AG08396 (cell line): ENCODE measurements at regions not wholly inside any gene's neighbourhood (a gene's known extent, or its start where the extent isn't known, plus 50 kb on each side); places are given as distances from the start of the nearest gene placed in this dataset.

Experiments
- DNase-seq: peaks from one replicate; pipeline ENCODE4 v3.0.0; 2012; ENCODE audit warnings: low spot score, mixed read lengths

DNA sequence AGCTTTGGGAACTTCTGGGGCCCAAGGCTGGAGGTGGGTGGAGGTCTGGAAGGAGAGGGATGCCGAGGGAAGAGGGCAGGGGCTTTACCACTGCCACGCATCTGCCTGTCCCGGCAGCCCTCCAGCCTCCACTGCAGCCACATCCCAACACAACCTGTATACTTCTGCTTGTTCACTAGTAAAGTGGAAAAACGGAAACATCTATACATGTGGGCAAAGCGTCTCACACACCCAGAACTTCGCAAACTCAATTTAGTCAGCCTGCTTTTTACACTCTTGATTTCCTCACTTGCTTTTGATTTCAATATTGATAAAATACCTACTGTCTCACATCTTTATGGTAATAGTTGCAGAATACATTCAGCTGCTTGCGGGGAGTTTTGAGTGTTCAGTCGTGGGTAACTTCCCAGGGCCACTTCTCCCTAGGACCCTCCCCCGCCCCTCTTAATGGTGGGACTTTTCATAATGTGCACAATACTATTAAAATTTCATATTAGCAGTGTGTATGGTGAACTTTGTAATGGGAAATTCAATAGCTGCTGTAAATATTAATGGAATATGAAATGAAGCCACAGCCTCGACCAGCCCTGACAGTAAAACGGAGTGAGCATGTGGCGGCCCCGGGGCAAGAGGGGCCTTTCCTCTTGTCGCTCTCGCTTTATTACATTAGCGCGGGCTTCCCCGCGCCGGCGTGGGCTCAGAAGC lies 85.2 kb downstream of the NR2F2 start:
- no peak for DNase-seq

DNA sequence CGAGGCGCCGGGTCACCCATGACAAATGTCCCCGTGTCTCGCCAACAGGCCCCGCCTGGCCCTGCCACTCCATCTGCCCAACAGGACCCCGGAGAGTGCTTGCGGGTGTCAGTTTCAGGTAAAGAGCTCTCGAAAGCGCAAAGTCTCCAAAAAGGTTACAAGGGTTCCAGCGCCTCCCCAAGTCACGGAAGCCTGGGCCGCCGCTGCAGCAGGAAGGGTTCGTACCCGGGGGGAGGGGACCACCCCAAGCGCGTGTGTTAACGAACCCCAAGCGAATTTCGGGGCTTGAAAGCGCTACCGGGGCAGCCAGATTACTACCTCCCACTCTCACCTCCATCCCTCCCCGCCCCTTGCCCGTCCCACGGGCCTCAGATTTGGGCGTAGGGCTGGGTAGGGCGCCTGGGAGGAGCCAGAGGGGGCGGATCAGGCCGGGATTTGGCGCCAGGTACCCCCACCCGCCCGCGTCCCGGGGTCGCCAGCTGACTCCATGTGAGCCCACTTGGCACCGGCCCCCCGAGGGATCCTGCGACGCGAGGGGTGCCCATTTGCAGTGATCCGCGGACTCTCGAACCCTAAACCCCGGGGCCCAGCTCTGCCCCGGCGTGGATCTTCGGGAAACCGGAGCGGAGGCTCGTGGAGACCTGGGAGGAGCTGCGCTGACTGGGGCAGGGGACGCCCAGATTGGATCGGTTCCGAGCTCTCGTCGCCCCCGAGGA lies 85.9 kb downstream of the NR2F2 start:
- DNase-seq: no peak

DNA sequence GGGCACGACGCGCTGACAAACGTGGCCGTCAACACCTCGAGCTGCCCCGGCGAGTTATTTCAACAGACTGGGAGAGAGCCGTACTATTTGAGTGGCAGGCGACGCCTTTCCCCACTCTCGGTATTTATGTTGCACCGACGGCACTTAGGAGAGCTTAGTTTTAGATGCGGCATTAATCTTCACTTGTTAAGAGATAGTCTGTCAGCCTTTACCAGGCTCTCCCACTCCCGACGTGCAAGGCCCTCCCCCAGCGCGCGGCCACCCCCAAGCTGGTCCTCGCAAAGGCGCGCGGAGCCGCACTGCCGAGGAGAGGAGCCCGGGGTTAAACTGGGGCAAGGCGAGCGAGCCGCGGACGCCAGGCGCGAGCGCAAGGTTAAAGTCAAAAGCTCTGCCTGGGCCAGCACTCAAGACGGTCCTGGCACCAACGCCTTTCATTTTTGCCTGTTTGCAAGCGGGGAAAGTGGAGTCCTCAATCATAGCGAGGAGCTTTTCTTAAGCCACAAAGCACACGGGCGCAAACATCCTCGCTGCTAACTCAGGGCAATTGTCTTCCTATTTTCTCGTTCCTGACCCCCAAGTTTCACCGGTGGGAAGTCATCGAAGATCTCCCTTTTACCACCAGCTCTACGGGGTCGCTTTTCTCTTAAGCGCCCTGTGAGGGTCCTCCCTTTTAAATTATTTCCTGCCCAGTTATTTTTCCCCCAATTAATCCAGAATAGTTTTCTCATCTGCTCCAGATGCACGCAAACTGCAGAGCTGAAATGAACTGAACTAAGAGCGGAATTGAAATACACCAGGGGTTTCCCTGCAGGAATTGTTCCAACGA lies 86.6 kb downstream of the NR2F2 start:
- no peak for DNase-seq

- DNase-seq: no peak
Measured at GRCh38 chr15:96417760-96418130, 87.2 kb downstream of the NR2F2 start.

DNA sequence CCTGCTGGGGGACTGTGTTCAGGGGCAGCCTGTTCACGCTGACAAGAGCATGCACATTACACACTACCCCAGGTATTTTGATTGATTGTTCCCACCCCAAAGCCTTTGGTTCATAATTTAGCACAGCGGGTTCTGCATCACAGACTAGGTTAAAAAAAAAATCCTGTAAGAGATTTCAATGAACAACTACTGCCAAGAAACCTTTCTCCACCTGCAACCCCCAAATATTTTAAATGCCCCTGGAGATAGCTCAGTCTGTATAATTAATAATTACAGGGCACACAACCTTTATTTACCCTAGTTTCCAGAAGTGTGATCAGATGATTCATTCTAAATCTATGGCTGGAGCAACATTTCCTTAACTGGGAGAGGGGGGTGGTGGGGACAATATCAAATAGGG lies 87.6 kb downstream of the NR2F2 start:
- no peak for DNase-seq

- DNase-seq: peak; percentile 41
Measured at GRCh38 chr15:96421178-96421601, 90.7 kb downstream of the NR2F2 start.

- DNase-seq: no peak
Measured at GRCh38 chr15:96422125-96422524, 91.6 kb downstream of the NR2F2 start.

DNA sequence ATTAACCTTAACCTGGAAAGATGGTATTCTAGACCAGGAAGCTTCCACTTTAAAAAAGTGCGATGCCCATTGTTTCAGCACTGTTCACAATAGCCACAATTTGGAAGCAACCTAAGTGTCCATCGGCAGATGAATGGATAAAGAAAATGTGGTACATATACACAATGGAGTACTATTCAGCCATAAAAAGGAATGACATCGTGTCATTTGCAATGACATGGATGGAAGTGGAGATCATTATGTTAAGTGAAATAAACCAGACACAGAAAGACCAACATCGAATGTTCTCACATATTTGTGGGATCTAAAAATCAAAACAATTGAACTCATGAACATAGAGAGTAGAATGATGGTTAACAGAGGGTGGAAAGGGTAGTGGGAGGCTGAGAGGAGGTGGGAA lies 94.2 kb downstream of the NR2F2 start:
- no peak for DNase-seq

DNA sequence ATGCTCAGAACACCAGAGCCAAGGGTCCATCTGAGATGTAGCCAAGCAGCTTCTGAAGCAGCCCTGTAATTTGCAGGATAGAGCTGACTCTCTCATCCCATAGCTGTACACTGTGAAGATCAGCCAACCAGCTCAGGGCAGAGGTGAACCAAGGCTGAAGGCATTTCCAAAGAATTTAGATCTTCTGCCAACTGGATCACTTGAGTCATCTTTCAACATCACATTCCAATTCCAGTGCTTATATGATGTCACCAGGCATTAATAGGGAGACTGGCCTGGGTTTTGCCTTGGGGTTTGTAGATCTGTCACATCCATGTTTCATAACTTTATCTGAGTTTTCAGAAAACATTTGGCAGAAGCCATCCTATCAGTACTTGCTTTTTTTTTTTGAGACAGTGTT lies 98.2 kb downstream of the NR2F2 start:
- DNase-seq: peak; percentile 89

DNA sequence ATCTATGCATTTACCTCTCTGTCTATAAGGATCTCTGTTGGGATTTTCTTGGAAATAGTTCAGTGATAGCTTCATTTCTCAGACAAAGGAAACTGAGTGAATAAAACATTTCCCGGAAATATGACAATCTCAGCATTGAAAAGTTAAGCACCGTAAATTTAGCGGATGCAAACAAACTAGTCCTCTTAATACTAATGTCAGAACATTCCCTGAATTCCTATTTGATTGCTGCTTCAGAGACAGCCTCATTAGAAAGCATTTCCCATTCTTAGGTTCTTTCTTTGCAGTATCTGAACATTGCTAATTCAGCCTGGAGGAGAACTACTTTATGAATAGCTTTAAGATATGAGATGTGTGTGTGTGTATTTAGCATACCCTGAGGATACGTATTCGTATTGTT lies 101.3 kb downstream of the NR2F2 start:
- no peak for DNase-seq

- DNase-seq: no peak
Measured at GRCh38 chr15:96435022-96435421, 104.5 kb downstream of the NR2F2 start.

DNA sequence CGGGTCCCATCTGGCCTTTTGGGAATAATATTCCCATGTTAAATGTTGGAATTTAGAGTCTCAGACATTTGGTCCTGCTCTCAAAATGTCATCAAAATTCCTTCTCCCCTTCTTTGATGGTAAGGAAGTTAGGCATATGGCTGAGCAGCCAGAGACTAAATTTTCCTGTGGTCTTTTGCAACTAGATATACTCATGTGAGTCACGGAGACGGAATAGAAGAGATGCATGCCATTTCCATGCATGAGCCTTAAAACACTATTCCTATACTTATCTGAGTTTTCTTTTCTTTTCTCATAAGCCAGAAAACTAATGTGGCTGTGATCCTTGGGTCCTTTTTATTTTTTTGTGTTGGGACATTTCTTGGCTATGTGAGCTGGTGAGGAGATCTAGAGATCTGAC lies 105.3 kb downstream of the NR2F2 start:
- no peak for DNase-seq

- no peak for DNase-seq
Measured at GRCh38 chr15:96440978-96441377, 110.5 kb downstream of the NR2F2 start.

DNA sequence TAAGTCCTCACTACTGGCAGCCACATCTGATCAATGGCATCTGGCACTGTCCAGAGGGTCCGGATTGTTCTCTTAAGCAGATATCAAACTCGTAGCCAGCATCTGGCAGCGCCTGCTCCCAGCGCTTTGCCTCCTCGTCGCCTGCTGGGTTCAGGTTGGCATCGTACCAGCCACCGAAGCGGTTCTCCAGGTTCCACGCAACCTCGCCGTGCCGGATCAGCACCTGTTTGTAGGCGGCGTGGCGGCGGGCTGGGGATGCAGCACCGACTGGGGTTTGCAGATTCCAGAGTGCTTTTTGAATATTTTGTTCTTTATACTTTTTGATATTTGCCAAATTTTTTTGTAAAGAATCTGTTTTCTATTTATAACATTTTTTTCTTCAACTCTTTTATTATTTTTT lies 111.6 kb downstream of the NR2F2 start:
- no peak for DNase-seq

GRCh38 chr15:96444865-96445264 lies 114.4 kb downstream of the NR2F2 start:
- no peak for DNase-seq

- DNase-seq: no peak
Measured at GRCh38 chr15:96448923-96449322, 118.4 kb downstream of the NR2F2 start.

DNA sequence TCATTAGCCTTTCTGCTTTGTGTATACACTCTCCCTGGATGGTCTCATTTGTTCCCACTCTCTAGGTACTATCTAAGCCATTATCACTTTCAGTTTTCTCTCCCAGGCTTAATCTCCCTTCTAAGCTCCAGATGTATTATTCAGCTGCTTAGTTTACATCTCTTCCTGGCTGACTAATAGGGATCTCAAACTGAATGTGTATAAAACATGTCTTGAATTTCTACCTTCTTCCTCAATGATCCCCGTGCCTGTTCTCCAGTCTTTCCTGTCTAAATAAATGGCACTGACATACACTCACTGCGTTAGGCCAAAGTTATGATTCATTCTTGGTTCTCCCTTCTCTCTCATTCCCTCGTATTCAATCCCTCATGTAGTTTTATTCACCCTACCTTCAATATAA lies 127.3 kb downstream of the NR2F2 start:
- DNase-seq: no peak

- DNase-seq: no peak
Measured at GRCh38 chr15:96460106-96460505, 129.6 kb downstream of the NR2F2 start.

- DNase-seq: peak; percentile 13
Measured at GRCh38 chr15:96462768-96463750, 132.6 kb downstream of the NR2F2 start.

- no peak for DNase-seq
Measured at GRCh38 chr15:96466389-96466947, 136.0 kb downstream of the NR2F2 start.

GRCh38 chr15:96468036-96468435 lies 137.5 kb downstream of the NR2F2 start:
- DNase-seq: no peak
